ENCODE measurements at regions not wholly inside any gene's neighbourhood (a gene's known extent, or its start where the extent isn't known, plus 50 kb on each side); places are given as distances from the start of the nearest gene placed in this dataset.

GRCh38 chr7:27315066-27315465, 72.5 kb downstream of the EVX1 start:
- TF ChIP-seq, protein P1, sequence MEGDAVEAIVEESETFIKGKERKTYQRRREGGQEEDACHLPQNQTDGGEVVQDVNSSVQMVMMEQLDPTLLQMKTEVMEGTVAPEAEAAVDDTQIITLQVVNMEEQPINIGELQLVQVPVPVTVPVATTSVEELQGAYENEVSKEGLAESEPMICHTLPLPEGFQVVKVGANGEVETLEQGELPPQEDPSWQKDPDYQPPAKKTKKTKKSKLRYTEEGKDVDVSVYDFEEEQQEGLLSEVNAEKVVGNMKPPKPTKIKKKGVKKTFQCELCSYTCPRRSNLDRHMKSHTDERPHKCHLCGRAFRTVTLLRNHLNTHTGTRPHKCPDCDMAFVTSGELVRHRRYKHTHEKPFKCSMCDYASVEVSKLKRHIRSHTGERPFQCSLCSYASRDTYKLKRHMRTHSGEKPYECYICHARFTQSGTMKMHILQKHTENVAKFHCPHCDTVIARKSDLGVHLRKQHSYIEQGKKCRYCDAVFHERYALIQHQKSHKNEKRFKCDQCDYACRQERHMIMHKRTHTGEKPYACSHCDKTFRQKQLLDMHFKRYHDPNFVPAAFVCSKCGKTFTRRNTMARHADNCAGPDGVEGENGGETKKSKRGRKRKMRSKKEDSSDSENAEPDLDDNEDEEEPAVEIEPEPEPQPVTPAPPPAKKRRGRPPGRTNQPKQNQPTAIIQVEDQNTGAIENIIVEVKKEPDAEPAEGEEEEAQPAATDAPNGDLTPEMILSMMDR (conservative IDR thresholded peaks at IDR 0.05; ENCODE audit: low read depth, low read length), result no peak
- H3K4me3 ChIP-seq (ENCODE audit: low read depth, low read length), result no peak overlapping the region
- no peak for DNase-seq (ENCODE audit: low read depth)

GRCh38 chr7:27316311-27316710, 73.7 kb downstream of the EVX1 start:
- DNase-seq (ENCODE audit: low read depth), result no peak
- TF ChIP-seq, protein P1 (conservative IDR thresholded peaks at IDR 0.05; ENCODE audit: low read depth, low read length), result no peak
- no peak overlapping the region for H3K4me3 ChIP-seq (ENCODE audit: low read depth, low read length)

DNA sequence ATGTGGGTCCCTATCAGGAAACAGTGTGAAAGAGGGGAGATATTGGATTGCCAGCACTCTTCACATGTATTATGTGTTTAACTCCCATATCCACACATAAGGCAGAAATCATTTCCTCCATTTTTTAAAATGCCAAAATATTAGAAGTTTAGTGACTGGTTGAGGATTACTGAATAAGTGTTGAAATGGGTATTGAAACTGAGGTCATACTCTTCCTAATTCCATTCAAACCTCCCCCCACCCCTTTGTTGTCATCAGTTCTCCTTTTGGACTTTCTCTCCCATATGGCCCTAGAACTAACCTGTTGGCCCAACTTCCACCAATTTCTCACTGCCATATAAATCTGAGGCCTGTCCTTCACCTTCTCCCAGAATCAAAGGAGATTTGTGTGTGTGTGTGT, 81.6 kb downstream of the EVX1 start:
- no peak for DNase-seq (ENCODE audit: low read depth)
- TF ChIP-seq, protein P1 (conservative IDR thresholded peaks at IDR 0.05; ENCODE audit: low read depth, low read length), result no peak

GRCh38 chr7:27329909-27330308, 87.3 kb downstream of the EVX1 start:
- DNase-seq (ENCODE audit: low read depth), result peak; percentile 4
- H3K4me3 ChIP-seq (ENCODE audit: low read depth, low read length), result no peak overlapping the region
- TF ChIP-seq, protein P1 (conservative IDR thresholded peaks at IDR 0.05; ENCODE audit: low read depth, low read length), result peak; percentile 18

More for the DNA sequence above, 81.6 kb downstream of the EVX1 start:
- no peak overlapping the region for H3K4me3 ChIP-seq (ENCODE audit: low read depth, low read length)

GRCh38 chr7:27339478-27339877, 96.9 kb downstream of the EVX1 start:
- TF ChIP-seq, protein P1 (conservative IDR thresholded peaks at IDR 0.05; ENCODE audit: low read depth, low read length), result no peak
- H3K4me3 ChIP-seq (ENCODE audit: low read depth, low read length), result no peak overlapping the region
- no peak for DNase-seq (ENCODE audit: low read depth)

- TF ChIP-seq, protein P1 (conservative IDR thresholded peaks at IDR 0.05; ENCODE audit: low read depth, low read length), result no peak
- no peak for DNase-seq (ENCODE audit: low read depth)
- no peak overlapping the region for H3K4me3 ChIP-seq (ENCODE audit: low read depth, low read length)
Observed at GRCh38 chr7:27344471-27344870, 101.9 kb downstream of the EVX1 start.

DNA sequence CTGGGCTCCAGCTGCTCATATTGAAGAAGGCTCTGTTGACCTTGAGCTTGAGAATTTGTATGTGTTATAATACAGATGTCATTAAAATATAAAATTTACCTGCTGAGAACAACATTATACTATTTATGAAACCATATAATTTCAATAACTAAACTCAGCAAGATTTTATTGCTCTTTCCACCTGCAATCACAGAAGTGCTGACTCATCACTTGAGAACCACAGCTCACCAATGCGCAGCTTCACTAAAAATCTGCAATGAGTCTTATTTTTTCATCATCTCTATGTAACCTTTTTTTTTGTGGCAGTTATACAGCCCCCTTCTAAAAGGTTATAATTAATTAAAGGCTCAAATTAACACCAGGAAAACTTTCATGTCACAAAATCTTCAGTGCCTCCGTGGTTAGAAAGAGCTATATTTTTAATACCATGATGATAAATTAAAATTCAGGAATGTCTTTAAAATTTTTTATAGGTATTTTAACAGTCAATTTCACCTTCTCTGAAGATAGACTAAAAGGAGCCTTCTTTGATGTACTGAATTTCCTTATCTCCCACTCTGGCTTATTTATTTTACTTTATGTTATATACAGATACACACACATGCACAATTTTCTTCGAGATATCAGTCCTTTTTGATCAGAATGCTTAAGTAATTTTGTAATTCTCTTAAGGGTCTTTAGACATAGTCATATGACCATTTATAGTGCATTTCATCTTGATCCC, 102.7 kb downstream of the EVX1 start:
- TF ChIP-seq, protein P1 (conservative IDR thresholded peaks at IDR 0.05; ENCODE audit: low read depth, low read length), result no peak

More for the DNA sequence above, 102.7 kb downstream of the EVX1 start:
- DNase-seq (ENCODE audit: low read depth), result no peak
- H3K4me3 ChIP-seq (ENCODE audit: low read depth, low read length), result no peak overlapping the region
